ENCODE measurements at regions not wholly inside any gene's neighbourhood (a gene's known extent, or its start where the extent isn't known, plus 50 kb on each side); places are given as distances from the start of the nearest gene placed in this dataset.

DNA sequence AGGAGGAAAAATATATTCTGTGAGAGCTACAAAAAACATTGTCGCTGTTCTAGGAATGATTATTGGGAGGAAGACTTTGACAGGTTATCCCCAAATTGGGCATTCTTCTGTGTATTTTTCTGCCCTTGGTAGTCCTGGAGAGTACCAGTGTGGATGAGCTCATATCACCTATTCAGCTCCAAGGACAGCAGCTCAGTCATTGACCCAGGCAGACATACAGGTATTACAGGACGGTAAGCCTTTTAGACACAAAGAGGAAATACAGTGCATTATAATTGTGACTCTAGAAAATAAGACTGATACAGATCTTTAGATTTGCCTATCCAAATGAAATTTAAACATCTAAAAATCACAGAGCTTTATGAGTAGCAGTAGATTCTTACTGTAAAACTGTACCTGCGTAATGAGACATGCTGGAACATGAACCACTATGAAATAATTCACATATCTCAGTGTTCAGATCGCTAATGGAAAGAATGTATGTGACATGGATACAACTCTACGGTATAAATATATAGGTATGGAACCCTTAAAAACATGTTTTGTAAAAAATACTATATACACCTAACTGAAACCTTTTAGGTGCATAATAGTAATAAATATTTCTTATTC lies 56.0 kb downstream of the PLK2 start:
- Histone ChIP-seq H3K36me3 (ENCODE audit: control insufficient read depth, low read length) (no peaks in the 10 kb centered on the region), H3K9me3 (ENCODE audit: control insufficient read depth, insufficient read depth, low read length) (no peaks in the 10 kb centered on the region), H3K79me2 (ENCODE audit: control insufficient read depth, low read length) (no peaks in the 10 kb centered on the region), H3K4me3 (ENCODE audit: low read length) (no peak overlapping the region), H3F3A (ENCODE audit: control insufficient read depth, insufficient read depth) (no peaks in the 10 kb centered on the region), H4K20me1 (ENCODE audit: control insufficient read depth, insufficient read depth, low read depth, low read length) (no peaks in the 10 kb centered on the region), H3K9me2 (replicated peaks; ENCODE audit: control insufficient read depth, low read length) (no peaks in the 10 kb centered on the region), H3K4me1 (ENCODE audit: control insufficient read depth, low read length) (no peaks in the 10 kb centered on the region), H3K27me3 (ENCODE audit: control insufficient read depth, low read length) (no peaks in the 10 kb centered on the region), H3K4me2 (ENCODE audit: low read length) (no peak overlapping the region), H3K27ac (ENCODE audit: low read depth, low read length) (no peak overlapping the region)
- TF ChIP-seq, protein P1, sequence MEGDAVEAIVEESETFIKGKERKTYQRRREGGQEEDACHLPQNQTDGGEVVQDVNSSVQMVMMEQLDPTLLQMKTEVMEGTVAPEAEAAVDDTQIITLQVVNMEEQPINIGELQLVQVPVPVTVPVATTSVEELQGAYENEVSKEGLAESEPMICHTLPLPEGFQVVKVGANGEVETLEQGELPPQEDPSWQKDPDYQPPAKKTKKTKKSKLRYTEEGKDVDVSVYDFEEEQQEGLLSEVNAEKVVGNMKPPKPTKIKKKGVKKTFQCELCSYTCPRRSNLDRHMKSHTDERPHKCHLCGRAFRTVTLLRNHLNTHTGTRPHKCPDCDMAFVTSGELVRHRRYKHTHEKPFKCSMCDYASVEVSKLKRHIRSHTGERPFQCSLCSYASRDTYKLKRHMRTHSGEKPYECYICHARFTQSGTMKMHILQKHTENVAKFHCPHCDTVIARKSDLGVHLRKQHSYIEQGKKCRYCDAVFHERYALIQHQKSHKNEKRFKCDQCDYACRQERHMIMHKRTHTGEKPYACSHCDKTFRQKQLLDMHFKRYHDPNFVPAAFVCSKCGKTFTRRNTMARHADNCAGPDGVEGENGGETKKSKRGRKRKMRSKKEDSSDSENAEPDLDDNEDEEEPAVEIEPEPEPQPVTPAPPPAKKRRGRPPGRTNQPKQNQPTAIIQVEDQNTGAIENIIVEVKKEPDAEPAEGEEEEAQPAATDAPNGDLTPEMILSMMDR (IDR thresholded peaks at IDR 0.05; ENCODE audit: low read depth, low read length, poor library complexity, severe bottlenecking) = no peak
- TF ChIP-seq EZH2phosphoT487 (IDR thresholded peaks at IDR 0.05; ENCODE audit: borderline replicate concordance, low read length) = no peak

DNA sequence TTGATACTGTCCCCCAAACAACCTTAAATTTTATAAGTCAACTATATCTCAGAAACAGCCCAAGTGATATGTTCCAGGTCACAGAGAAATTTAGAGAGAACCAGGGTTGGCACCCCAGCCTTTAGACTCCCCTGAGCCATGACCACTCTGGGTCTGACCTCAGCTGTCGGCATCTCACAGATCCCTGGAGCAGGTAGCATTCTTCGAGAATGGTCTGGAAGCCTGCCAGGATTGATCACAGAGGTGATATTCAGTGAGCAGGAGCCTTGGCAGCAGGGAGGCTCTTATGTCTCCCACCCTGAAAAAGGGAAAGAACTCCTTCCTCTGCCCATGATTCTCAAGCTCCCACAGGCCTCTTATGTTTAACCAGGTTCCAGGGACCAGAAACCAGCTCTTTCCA lies 58.2 kb downstream of the PLK2 start:
- Histone ChIP-seq H3K27ac (ENCODE audit: low read depth, low read length) (no peak overlapping the region), H4K20me1 (ENCODE audit: control insufficient read depth, insufficient read depth, low read depth, low read length) (no peaks in the 10 kb centered on the region), H3K9me2 (replicated peaks; ENCODE audit: control insufficient read depth, low read length) (no peaks in the 10 kb centered on the region), H3K9me3 (ENCODE audit: control insufficient read depth, insufficient read depth, low read length) (no peaks in the 10 kb centered on the region), H3K4me3 (ENCODE audit: low read length) (no peak overlapping the region), H3K79me2 (ENCODE audit: control insufficient read depth, low read length) (no peaks in the 10 kb centered on the region), H3K4me2 (ENCODE audit: low read length) (no peak overlapping the region), H3K27me3 (ENCODE audit: control insufficient read depth, low read length) (no peaks in the 10 kb centered on the region), H3K4me1 (ENCODE audit: control insufficient read depth, low read length) (no peaks in the 10 kb centered on the region), H3K36me3 (ENCODE audit: control insufficient read depth, low read length) (no peaks in the 10 kb centered on the region), H3F3A (ENCODE audit: control insufficient read depth, insufficient read depth) (no peaks in the 10 kb centered on the region)
- no peak for TF ChIP-seq EZH2phosphoT487 (IDR thresholded peaks at IDR 0.05; ENCODE audit: borderline replicate concordance, low read length)
- TF ChIP-seq, protein P1 (IDR thresholded peaks at IDR 0.05; ENCODE audit: low read depth, low read length, poor library complexity, severe bottlenecking) = no peak

DNA sequence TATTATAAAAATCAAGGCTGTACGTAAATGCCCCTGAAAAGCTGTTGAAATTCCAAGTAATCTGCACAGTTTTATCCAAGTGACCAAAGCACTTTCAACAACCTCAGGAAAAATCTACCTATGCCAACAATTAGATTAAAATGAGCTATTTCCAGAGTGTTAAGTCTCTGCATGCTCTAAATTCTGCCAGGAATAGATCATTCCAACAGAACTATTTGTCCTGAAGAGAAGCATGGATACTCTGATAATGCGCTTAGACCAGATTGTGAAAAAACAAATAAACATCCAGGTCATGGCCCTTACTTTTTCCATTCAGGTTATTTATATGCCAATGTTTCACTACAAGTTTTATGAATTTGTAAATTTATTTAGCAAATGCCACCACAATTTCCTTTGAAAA lies 59.1 kb downstream of the PLK2 start:
- H3F3A ChIP-seq (ENCODE audit: control insufficient read depth, insufficient read depth) = no peaks in the 10 kb centered on the region
- no peaks in the 10 kb centered on the region for H4K20me1 ChIP-seq (ENCODE audit: control insufficient read depth, insufficient read depth, low read depth, low read length)
- no peaks in the 10 kb centered on the region for H3K9me2 ChIP-seq (replicated peaks; ENCODE audit: control insufficient read depth, low read length)
- no peak overlapping the region for H3K27ac ChIP-seq (ENCODE audit: low read depth, low read length)
- H3K27me3 ChIP-seq (ENCODE audit: control insufficient read depth, low read length) = no peaks in the 10 kb centered on the region
- H3K36me3 ChIP-seq (ENCODE audit: control insufficient read depth, low read length) = no peaks in the 10 kb centered on the region
- TF ChIP-seq EZH2phosphoT487 (IDR thresholded peaks at IDR 0.05; ENCODE audit: borderline replicate concordance, low read length) = no peak
- TF ChIP-seq, protein P1 (IDR thresholded peaks at IDR 0.05; ENCODE audit: low read depth, low read length, poor library complexity, severe bottlenecking) = no peak
- H3K79me2 ChIP-seq (ENCODE audit: control insufficient read depth, low read length) = no peaks in the 10 kb centered on the region
- no peaks in the 10 kb centered on the region for H3K9me3 ChIP-seq (ENCODE audit: control insufficient read depth, insufficient read depth, low read length)
- H3K4me3 ChIP-seq (ENCODE audit: low read length) = no peak overlapping the region
- H3K4me2 ChIP-seq (ENCODE audit: low read length) = no peak overlapping the region
- no peaks in the 10 kb centered on the region for H3K4me1 ChIP-seq (ENCODE audit: control insufficient read depth, low read length)

All from DOHH2 (cell line).